Adipose tissue (tissue), 3 donors: ENCODE measurements at regions not wholly inside any gene's neighbourhood (a gene's known extent, or its start where the extent isn't known, plus 50 kb on each side); places are given as distances from the start of the nearest gene placed in this dataset.

Experiments
- H3K27ac ChIP-seq: one replicate; pipeline ENCODE4 v1.5.1; 2013; ENCODE audit warnings: low read depth, low read length
- WGBS, 3 donors: extraction: QIAGEN DNeasy Blood & Tissue Kit; methylation state at CpG; one replicate each; pipeline ENCODE4 v1.1.7; 2013; 5-methylcytosine and 5-hydroxymethylcytosine counted together
- donor health status: healthy with polysubstance abuse.
- donor health status: Bipolar disorder and iron deficiency.
- donor health status: healthy.

DNA sequence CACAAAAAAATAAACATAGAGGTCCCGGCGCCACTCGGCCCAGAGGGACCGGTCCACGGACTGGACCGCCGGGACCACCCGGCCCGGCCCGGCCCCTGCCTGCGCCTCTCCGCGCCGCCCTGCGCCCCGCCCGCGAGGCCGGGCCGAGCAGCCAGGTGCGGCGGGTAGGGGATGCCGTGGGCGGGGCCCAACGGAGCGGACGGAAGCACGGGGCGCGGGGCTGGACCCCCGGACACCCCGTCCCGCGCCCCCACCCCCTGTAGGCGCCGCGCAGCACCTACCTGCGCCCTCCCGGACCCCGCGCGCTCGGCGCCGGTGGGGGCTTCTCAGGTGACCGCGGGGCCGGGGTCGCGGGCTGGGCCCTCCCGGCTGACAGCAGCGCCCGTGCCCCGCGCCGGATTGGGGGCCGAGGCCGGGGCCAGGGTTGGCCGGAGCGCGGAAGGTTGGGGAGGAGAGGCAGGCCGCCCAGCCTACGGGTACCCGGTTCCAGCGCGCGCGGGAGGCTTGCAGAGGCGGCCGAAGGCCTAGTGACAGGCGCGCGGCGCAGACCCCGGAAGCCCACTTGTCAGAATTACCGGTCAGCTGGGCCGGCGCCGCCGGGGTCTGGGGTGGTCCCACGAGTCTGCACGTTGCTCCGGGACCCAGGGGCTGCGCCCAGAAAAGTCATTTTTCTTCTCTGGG lies 351.9 kb upstream of the CAMK1G start:
- WGBS, 3 donors: 12 to 27% (median 25%) methylated on average over 60 to 84 of the region's 84 CpGs
- H3K27ac ChIP-seq: no peak overlapping the region

DNA sequence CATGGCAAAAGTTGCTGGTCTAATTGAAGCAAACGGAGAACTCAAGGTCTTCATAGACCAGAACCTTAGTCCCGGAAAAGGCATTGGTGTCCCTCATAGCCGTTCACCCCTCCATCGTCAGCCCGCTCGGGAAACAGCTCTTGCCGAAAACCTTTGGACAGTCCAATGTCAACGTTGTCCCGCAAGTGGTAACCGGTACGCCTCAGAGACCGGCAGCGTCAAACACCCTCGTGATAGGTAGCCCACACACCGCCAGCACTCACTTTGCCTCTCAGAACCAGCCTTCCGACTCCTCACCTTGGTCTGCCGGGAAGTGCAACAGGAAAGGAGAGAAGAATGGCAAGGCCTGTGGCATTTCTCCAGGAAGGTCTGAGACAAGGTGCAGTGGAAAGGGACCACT lies 351.3 kb upstream of the CAMK1G start:
- H3K27ac ChIP-seq: no peak overlapping the region
- 92 to 93% (median 92%) methylated on average over 17 of the region's 17 CpGs for WGBS, 3 donors

GRCh38 chr1:209232759-209233158 lies 350.8 kb upstream of the CAMK1G start:
- WGBS, 3 donors: 92 to 96% (median 94%) methylated on average over 15 of the region's 15 CpGs
- no peak overlapping the region for H3K27ac ChIP-seq

DNA sequence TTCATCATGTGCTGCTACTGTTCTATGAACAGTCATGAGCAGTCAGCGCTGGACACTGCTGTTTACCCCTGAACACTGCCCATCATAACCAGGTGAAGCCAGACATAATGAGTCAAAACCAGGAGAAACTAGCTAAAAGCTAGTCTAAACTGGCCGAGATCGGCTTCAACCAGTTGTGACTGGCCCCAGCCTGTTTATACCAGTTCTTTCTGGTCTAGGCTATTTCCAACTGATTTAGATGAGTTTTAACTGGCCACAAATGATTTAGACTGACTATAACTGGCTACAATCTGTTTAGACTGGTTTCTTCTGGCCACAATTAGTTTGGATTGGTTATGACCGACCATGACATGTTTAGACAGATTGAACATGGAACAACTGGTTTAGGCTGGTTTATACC lies 348.3 kb upstream of the CAMK1G start:
- no peak overlapping the region for H3K27ac ChIP-seq
- WGBS, 3 donors: 94 to 95% (median 94%) methylated on average over 4 of the region's 4 CpGs

- no peak overlapping the region for H3K27ac ChIP-seq
- 55 to 56% (median 55%) methylated on average over 1 of the region's 1 CpG for WGBS, 3 donors
These were observed 345.2 kb upstream of the CAMK1G start for GRCh38 chr1:209238356-209238755.

GRCh38 chr1:209240351-209240750 lies 343.2 kb upstream of the CAMK1G start:
- 49 to 81% (median 76%) methylated on average over 2 of the region's 2 CpGs for WGBS, 3 donors
- no peak overlapping the region for H3K27ac ChIP-seq

GRCh38 chr1:209241487-209241886 lies 342.0 kb upstream of the CAMK1G start:
- 48 to 66% (median 61%) methylated on average over 6 of the region's 6 CpGs for WGBS, 3 donors

GRCh38 chr1:209248649-209249279 lies 334.8 kb upstream of the CAMK1G start:
- 30 to 31% (median 30%) methylated on average over 6 of the region's 6 CpGs for WGBS, 3 donors
- no peak overlapping the region for H3K27ac ChIP-seq

More at GRCh38 chr1:209241487-209241886, 342.0 kb upstream of the CAMK1G start:
- H3K27ac ChIP-seq: no peak overlapping the region

- H3K27ac ChIP-seq: no peak overlapping the region
- 10 to 15% (median 12%) methylated on average over 2 of the region's 2 CpGs for WGBS, 3 donors
These were observed 334.2 kb upstream of the CAMK1G start for GRCh38 chr1:209249280-209249670.

- WGBS, 3 donors: 48 to 69% (median 61%) methylated on average over 8 of the region's 8 CpGs
These were observed 333.6 kb upstream of the CAMK1G start for GRCh38 chr1:209249785-209250440.

DNA sequence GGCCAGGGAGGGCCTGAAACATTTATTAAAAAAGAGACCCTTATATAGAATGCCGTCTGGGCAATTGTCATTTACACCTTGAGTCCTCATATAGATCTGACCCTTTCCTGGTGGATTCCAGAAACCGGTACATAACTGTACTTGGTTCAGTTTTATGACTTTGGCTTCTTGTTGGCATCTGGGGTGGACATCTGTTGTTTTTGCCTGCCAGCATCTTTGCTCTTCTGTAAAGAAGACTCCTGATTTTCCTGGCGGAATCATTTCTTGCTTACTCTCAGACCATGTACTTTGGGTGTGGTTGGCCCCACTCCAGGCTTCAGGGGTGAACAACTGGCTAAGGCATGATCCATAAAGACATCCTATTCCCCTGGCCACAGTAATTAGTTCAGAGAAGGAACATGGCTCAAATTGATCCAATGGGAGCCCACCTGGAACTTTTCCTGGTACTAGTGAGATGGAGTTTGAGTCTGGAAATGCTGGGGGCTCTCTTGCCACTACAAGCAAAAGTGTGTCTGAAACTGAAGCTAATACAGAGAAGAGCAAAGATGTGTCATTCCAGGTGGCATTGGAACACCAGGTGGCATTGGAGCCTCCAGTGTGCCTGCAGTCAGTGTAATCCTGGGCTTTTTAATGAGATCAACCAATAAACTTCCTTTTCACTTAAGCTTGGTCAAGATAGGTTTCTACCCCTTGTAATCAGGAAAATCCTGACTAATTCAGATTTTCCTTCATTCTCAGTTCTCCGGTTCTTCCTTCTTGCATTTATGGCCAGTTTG lies 332.5 kb upstream of the CAMK1G start:
- H3K27ac ChIP-seq: no peak overlapping the region
- 68 to 88% (median 69%) methylated on average over 4 of the region's 4 CpGs for WGBS, 3 donors

More at GRCh38 chr1:209249785-209250440, 333.6 kb upstream of the CAMK1G start:
- no peak overlapping the region for H3K27ac ChIP-seq

GRCh38 chr1:209256766-209257350 lies 326.7 kb upstream of the CAMK1G start:
- 87 to 90% (median 89%) methylated on average over 14 of the region's 14 CpGs for WGBS, 3 donors
- no peak overlapping the region for H3K27ac ChIP-seq

DNA sequence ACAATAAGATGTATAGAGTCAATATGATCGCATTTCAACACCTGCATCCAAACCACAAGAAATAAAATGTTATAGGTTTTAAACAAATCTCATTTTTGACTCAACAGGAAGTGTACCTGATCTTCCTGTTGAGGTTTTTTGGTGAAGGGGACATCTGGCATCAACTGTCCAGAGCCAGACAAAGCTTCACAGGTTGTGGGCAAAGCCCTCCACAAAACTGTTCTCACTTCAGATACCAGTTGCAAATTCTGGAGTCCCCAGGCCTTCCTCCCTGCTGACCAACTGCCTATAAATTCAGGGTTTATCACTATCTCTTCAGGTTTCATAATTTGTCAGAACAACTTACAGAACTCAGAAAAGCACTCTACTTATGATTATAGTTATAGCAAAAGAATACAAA lies 326.1 kb upstream of the CAMK1G start:
- H3K27ac ChIP-seq: no peak overlapping the region
- WGBS, 3 donors: 81 to 94% (median 87%) methylated on average over 1 of the region's 1 CpG

GRCh38 chr1:209260136-209260535 lies 323.4 kb upstream of the CAMK1G start:
- WGBS, 3 donors: 47 to 55% (median 51%) methylated on average over 2 of the region's 2 CpGs
- H3K27ac ChIP-seq: no peak overlapping the region

GRCh38 chr1:209262631-209263030 lies 320.9 kb upstream of the CAMK1G start:
- no peak overlapping the region for H3K27ac ChIP-seq
- WGBS, 3 donors: 89 to 94% (median 93%) methylated on average over 1 of the region's 1 CpG

- 62 to 67% (median 64%) methylated on average over 7 of the region's 7 CpGs for WGBS, 3 donors
- no peak overlapping the region for H3K27ac ChIP-seq
These were observed 318.2 kb upstream of the CAMK1G start for GRCh38 chr1:209265301-209265700.

GRCh38 chr1:209266590-209267205 lies 316.8 kb upstream of the CAMK1G start:
- whole genome bisulfite sequencing, 3 donors: 41 to 50% (median 45%) methylated on average over 5 of the region's 5 CpGs
- no peak overlapping the region for H3K27ac ChIP-seq

DNA sequence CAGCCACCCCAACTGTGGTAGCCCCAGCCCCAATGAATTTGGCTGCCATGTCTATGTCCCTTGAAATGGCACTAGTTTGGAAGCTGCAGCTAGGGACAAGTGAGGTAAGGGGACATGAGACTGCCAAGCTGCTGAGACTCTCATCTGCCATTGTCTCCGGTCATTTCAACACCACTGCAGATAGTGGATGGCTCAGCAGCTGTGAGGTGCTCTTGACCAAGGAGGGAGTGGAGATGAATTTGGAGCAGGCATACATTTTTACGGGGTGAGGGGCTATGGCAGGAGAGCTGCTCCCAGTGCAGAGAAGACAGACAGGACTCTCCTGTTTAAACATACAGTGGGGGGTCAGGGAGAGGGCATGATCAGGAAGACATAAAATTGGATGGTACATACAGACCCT lies 315.5 kb upstream of the CAMK1G start:
- H3K27ac ChIP-seq: no peak overlapping the region
- whole genome bisulfite sequencing, 3 donors: 83 to 89% (median 86%) methylated on average over 2 of the region's 2 CpGs
